ENCODE measurements at regions not wholly inside any gene's neighbourhood (a gene's known extent, or its start where the extent isn't known, plus 50 kb on each side); places are given as distances from the start of the nearest gene placed in this dataset.

DNA sequence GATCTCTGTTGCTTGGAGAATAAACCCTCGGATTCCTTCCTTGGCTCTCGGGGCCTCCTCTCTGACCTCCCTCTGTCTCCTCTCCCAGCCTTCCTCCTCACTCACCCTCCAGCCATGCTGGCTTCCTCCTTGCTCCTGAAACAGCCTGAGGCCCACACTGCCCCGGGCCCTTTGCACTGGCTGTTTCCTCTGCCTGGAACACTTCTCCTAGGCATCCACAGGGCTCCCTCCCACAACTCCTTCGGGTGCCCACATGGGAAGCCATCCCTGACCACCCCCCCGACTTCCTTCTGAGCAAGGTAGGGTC is 87.7 kb downstream of the CEBPB start:
- no peak for DNase-seq
- Histone ChIP-seq H3K27me3 (no peaks in the 10 kb centered on the region), H3K27ac (peak overlapping the region; percentile 48 to 76 (median 63)), H3K9me3 (no peaks in the 10 kb centered on the region), H3K36me3 (no peaks in the 10 kb centered on the region), H3K4me1 (peaks cover 8 to 56% (median 17%) of the 10 kb centered on the region in 3 donors), H3K4me3 (no peak overlapping the region)
- intact Hi-C loops (cut with DNase I) = no loop called here
- TF ChIP-seq POLR2A (IDR thresholded peaks at IDR 0.05) (no peak), CTCF (IDR thresholded peaks at IDR 0.05) (no peak)
- 50 to 70% methylated on average over 5 of the region's 5 CpGs for WGBS, 2 donors

- Histone ChIP-seq H3K27ac (peak overlapping the region; percentile 48 to 76 (median 63)), H3K4me3 (no peak overlapping the region), H3K9me3 (no peaks in the 10 kb centered on the region), H3K27me3 (no peaks in the 10 kb centered on the region), H3K36me3 (no peaks in the 10 kb centered on the region), H3K4me1 (peaks cover 14 to 56% (median 22%) of the 10 kb centered on the region in 3 donors)
- intact Hi-C loops (cut with DNase I) = no loop called here
- 41 to 64% methylated on average over 7 to 9 of the region's 17 CpGs for WGBS, 2 donors
- DNase-seq = no peak
- TF ChIP-seq POLR2A (IDR thresholded peaks at IDR 0.05) (no peak), CTCF (IDR thresholded peaks at IDR 0.05) (peak in 5 of 6 experiments; percentile 11 to 67 (median 41))
Observed at GRCh38 chr20:50278684-50279531, 88.3 kb downstream of the CEBPB start.

- intact Hi-C loops (cut with DNase I) = no loop called here
- 50 to 54% methylated on average over 4 to 7 of the region's 8 CpGs for WGBS, 2 donors
- H3K9me3 ChIP-seq = no peaks in the 10 kb centered on the region
- H3K36me3 ChIP-seq = no peaks in the 10 kb centered on the region
- no peak overlapping the region for H3K4me3 ChIP-seq
- H3K27ac ChIP-seq = peak overlapping the region in 3 of 4 donors; percentile 8 to 21 (median 10)
- TF ChIP-seq CTCF (IDR thresholded peaks at IDR 0.05) (no peak), POLR2A (IDR thresholded peaks at IDR 0.05) (no peak)
- H3K27me3 ChIP-seq = no peaks in the 10 kb centered on the region
- DNase-seq = no peak
- peaks cover 22 to 65% (median 35%) of the 10 kb centered on the region in 3 donors for H3K4me1 ChIP-seq
Observed at GRCh38 chr20:50279988-50280850, 89.6 kb downstream of the CEBPB start.

- Histone ChIP-seq H3K27ac (peak overlapping the region in 2 of 4 donors; percentile 8 to 21), H3K4me3 (no peak overlapping the region), H3K9me3 (no peaks in the 10 kb centered on the region), H3K27me3 (no peaks in the 10 kb centered on the region), H3K36me3 (no peaks in the 10 kb centered on the region), H3K4me1 (peaks cover 22 to 68% (median 37%) of the 10 kb centered on the region in 3 donors)
- TF ChIP-seq POLR2A (IDR thresholded peaks at IDR 0.05) = no peak
- TF ChIP-seq CTCF (IDR thresholded peaks at IDR 0.05) = no peak
- no peak for DNase-seq
- WGBS, 2 donors = 78 to 86% methylated on average over 7 of the region's 9 CpGs
- intact Hi-C loops (cut with DNase I) = no loop called here
Observed at GRCh38 chr20:50280851-50281655, 90.4 kb downstream of the CEBPB start.
